GM04503 (cell line): ENCODE measurements at regions not wholly inside any gene's neighbourhood (a gene's known extent, or its start where the extent isn't known, plus 50 kb on each side); places are given as distances from the start of the nearest gene placed in this dataset.

Source experiments
- DNase-seq: peaks from one replicate; pipeline ENCODE4 v3.0.0-alpha.2; 2012; ENCODE audit warnings: low read depth

DNA sequence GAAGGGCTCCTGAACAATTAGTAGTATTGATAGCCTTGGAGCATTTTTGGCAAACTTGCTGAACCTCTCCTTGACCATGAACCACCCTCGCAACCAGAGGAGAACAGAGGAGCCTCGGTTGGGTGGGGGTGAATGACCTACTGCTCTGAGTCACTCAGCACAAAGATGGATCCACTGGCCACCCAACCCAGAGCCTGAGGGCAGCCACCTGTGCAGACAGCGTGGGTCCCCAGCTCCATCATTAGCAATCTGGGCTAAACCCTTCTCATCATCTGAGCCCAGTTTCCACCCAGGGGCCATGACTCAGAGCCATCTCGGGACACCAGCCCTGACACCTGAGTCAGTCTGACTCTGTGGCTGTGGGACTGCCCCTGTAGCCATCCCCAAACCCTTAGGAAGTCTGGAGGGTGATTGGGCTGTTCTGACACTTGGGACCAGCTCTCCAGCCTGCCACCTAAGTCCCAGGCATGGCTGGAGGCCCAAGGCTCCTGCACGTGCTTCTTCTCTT, 171.8 kb upstream of the GPR26 start:
- DNase-seq = no peak

DNA sequence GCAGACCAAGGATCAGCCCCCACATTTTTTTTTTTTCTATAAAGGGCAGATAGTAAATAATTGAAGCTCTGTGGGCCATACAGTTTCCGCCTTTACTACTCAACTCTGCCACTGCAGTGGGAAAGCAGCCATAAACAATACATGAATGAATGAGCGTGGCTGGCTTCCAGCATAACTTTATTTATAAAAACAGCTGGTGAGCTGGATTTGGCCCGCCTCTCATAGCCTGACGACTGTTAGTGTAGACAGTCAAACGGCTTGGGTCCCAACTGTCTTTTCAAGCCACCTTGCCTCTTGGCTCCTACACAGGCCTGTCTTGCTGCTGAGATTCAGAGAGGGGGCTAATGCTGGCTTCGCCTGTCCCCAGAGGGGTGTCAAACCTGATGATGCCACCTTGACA, 169.8 kb upstream of the GPR26 start:
- no peak for DNase-seq

DNA sequence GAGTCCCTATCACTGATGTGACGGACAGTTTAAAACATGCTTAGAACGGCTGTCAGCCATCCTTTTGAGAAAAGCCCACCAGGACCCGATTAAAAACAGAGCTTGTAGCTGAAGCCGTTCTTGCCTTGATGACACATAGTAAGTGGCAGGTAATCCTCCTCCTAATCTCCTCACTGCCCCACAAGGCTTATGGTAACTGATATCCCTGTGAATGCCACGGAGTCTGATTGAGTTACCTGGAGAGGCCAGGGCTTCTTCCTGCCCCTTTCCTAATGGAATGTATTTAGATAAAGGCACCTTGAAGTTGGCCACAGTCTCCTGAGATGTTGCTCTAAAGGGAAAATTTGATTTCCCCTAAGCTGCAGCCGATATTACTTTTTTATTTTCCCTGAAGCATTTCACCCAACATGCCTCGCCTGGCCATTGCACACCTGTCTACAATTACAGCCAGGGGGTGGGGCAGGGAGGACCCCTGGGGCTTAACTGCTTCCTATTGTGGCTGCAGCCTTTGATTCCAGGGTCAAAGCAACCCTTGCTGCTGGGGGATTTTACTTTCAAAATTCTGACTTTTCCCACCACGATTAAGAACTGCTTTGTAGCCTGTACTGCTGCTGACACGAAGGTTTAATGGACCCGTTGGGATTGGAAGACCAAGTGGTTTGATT, 169.0 kb upstream of the GPR26 start:
- no peak for DNase-seq

DNA sequence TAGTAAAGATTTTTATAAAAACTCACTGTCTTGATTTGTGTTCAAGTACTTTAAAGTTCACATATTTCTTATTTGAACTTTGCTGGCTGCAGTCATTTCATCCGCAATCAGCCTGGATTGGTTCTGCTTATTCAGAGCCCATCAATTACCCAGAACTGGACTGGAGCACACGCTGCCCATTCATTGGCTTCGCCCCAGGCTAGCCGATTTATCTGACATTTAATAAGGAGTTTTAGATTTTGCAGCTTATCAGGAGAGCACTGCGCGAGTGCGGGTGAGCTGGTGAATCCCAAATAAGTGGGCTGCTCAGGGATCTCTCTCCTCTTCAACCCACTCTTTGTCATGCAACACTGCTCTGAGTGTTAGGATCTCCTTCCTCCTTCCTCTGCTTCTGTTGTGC, 166.0 kb upstream of the GPR26 start:
- no peak for DNase-seq

DNA sequence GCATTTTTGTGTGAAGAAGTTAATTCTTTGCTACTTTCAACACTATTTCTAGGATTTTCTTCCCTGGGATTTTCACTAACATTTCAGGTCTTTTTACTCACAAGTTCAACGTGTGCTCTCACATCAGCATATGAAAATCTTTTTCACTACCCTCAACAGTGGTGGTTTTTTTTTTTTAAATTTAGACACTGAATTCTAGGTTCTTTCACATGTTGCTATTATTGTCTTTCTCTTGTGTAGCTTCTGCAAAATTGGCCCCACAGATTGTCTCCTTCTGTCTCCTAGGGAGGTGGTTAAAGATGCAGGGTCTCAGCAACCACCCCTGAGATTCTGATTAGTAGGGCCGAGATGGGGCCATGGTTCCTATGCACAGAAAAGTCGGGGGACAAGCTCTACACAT, 165.0 kb upstream of the GPR26 start:
- no peak for DNase-seq

DNA sequence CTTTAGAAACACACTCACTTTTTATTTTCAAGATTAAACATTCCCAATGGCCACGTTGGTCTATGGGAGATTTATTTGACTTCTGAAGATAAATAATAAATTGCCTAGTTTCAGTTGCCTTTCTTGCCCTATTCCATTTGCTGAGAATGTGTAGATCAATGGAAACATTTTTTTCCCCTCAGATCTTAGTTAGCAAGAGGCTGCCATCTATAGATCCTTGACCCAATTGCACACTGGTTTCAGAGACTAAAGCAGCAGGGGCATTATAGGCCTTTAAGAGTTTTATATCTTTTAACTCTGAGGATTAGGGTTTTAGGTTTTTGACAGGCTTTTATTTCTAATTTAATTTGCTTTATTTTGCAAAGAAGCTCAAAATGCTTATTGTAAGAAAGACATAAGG, 163.2 kb upstream of the GPR26 start:
- DNase-seq = no peak

DNA sequence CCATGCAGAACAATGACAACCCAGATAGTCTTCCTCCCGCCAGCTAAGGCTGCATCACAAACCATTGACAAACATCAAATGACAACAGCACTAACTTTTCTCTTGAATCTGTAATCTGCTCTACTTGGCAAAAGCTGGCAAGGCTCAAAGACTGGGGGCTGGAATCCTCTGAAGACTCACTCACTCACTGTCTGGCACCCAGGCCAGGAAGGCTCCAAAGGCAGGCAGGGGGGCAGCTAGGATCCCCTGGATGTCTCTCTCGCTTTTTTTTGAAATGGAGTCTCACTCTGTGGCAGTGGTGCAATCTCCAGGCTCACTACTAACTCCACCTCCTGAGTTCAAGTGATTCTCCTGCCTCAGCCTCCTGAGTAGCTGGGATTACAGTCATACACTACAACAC, 159.7 kb upstream of the GPR26 start:
- no peak for DNase-seq

DNA sequence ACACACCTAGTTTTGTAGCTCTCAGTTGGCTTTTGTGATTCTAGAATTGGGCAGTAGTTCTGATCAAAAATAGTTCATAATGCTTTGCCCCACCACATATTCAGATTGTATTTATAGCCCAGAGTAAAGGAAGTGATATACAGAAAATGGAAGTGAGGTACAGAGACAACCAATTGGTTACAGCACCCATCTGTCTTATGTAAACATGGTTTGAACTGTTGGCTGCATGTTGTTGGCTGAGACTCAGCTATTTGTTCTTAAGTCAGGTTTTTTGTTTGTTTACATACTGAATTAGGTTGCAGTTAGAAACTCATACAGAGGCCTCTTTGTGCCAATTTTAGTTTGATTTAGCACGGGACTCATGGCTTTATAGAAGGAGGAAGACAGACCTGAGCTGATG, 158.9 kb upstream of the GPR26 start:
- DNase-seq = no peak

DNA sequence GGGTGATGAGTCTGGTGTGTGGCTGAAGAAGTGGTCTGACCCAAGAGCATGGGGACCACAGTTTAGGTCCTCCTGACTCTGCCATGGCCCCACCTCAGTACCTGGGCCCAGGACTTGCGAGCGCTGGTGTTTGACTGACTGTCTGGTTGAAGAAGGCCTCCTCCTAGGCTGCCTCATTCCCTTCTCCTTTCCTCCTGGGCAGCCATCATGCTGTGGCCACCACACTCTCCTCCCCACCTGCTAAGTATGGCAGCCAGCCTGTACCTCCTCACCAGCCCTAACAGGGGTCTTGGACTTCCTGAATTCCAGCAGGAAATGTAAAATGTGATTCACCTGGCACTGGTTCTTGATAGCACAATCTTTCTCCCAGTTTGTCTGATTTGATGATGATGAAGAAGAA, 156.8 kb upstream of the GPR26 start:
- DNase-seq = no peak

DNA sequence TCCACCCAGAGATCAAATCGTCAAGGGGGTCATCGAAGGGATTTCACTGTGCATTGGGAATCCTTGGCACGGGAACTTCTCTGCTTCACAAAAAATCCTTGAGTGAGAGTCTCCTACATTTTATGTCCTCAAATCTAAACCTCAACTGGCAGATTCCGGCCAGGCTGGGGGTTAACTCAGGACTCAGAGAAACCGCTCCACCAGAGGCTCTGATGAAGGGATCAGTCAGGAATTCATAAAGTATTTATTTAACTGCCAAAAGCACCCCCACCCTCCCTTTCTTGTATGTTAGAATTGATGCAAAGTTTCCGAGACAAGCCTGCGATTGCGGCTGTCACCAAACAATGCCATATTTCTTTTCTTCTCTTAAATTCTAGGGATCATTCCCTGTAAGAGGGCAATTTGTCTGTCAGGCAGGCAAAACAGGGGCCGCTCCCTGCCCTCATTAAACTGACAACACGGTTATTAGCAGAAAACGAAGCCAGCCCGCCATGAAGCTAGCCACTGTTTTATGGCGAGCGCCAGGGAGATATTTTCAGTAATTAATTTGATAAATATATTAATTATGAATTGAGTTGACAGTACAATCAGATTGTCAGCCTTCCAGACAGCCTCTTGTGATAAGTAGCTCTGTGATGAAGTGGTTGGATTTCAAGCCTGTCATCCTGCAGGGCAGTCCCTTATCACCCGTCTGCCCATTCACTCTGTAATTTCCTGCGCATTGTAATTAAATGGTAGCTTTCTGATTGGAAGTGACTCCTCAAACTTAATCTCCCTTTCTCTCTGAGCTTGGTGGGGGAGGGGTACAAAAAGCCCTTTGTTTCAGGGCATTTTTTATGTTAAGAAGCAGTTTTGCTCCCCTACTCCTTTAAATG, 153.0 kb upstream of the GPR26 start:
- no peak for DNase-seq

DNA sequence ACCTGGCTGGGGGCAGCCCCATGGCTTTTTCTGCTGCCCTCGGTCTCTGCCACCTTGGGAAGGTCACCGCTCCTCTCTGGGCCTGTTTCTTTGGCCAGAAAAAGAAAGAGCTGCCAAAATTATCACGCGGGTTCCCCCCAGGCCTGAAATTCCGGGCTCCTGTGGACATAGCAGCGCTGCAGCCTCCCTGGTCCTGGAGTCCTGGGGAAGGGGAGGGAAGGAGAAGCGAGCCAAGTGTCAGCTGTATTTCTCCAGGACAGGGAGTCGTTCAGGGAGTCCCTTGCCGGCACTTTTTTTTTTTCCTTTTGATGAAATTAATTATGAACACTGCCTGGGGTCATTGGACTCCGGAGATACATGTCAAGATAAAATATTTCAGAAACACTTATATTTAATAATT, 152.3 kb upstream of the GPR26 start:
- DNase-seq = no peak

DNA sequence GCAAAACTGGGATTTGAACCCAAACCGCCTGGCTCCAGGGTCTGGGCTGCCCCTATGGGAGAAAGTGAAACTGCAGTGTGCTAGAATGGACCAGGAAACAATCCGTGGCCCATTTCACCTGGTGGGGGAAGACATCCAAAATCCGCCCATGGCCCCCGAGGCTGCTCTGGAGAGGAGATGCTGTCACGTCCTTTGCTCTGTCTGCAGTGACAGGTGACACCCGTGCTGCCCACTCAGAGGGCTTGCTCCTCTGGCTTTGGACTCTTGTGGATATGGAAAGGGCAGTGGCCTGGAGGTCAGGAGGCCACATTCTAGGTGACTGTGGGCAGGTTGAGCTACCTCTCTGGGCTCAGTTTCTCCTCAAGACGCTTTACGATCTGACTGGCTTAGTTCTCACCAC, 151.2 kb upstream of the GPR26 start:
- DNase-seq = no peak

DNA sequence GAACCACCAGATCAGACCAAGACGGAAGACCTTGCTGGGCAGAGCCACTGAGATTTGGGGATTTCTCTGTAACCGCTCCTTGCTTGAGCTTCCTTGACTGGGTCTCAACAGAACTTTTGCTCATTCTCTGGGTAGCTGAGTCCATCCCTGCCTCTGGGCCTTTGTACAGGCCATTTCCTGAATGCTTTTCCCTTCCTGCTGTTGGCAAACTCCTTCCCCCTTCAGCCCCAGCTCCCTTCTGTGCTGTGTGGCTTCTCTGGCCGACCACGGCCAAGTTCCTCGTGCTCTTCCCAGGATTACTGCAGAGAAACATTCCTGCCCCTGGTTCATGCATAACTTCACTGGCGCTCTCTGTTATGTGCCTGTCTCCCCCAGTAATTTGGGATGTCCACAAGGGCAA, 150.5 kb upstream of the GPR26 start:
- no peak for DNase-seq

DNA sequence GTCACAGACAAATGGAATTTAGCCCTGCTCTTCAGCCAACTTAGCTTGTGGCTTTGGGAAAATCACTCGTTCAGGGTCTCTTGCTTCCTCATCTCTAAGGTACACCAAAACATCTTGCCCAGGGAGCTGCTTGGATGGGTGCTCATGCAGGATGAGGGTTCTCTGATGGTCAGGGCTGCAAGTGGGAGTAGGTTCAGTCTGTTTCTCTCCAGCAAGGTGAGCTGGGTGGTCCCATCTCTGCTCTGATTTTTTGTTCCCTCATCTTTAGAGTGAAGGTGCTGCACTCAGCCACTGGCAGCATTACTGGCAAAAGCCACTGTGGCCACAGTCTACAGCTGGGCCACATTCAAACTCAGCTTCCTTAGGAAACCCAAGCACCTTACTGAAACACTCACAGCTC, 149.9 kb upstream of the GPR26 start:
- DNase-seq = no peak

DNA sequence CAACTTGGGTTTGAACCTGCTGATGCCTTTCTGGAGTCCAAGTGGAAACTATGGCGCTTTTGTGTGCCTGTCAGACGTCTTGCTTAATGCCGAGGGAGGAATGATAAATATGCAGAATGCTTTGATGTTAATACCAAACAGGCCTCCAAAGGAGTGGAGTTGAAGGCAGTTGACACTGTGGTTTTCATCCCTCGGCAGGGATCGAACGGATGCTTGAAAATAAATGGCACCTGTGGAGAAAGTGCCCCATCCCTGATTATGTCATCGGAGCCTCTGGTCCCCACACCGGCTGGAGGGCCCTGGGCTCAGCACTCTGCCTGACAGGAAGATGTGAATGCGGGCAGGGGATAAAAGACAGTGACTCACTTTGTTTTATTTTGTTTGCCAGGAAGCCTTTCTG, 148.7 kb upstream of the GPR26 start:
- DNase-seq = no peak

DNA sequence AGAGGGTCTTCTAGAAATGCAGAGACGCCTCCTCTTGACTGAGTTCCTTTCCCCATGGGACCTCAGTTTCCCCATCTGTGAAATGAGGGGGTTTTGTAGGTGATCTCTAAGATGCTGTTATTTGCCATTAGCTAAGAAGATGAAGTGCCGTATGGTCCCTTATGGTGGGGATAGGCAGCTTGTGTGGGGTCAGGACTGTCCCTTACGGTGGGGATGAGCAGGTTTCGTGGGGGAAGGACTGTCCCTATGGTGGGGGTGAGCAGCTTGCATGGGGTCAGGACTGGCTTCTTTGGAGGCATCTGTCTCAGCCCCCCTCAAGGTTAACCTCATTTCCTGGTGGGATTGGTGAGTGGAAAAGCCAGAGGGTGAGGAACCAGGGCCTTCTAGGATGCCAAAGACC, 148.3 kb upstream of the GPR26 start:
- no peak for DNase-seq

DNA sequence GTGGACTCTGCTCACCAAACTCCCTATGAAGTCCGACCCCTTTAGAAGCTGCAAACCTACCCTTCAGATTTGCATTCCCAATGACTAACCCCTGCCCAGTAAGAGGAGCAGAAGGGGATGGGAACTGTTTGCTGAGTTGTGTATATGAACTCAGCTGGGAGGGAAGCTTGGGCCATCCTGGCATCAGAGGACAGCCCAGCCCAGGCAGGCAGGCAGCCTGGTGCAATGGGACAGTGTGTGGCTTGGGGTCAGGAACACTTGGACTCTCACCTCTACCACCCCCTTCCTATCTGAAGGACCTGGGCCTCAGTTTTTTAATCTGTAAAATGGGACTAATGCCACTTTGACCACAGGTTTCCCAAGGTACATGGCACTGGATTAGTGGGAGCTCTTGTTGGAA, 147.4 kb upstream of the GPR26 start:
- DNase-seq = no peak

DNA sequence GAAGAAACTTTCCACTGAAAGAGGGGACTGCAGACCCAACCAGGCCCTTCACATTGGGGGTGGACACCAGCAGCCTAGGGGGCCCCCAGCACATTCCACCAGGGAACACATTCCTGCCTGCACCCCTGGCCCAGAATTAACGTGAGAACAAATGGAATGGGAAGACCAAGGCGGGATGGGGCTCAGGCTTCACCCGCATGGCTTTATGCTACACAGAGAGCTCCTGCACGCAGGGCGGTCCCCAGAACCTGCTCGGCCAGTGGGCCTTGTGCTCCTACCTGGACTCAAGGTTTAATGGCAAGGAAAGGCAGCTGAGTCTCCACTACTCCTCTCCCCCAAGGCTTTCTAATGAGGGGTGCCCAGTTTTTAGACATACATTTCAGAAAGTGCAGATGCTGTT, 146.3 kb upstream of the GPR26 start:
- DNase-seq = no peak

DNA sequence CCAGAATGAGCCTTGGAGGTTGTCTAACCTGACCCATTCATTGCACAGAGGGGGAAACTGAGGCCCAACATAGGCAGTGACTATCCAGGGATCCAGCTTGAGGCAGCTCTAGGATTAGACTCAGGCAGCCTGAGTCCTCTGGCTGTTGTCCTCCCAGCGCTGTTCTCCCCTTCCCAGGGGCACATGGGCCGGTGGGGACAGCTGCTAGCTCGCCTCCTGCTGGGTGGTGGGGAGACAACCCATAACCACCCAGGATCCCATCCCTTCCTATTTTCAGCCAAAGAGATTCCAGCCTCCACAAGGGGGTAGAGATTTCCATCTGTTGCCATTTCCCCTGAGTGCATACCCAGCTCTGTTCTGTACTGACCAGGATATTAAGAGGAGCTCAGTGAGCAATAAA, 145.1 kb upstream of the GPR26 start:
- DNase-seq = no peak

DNA sequence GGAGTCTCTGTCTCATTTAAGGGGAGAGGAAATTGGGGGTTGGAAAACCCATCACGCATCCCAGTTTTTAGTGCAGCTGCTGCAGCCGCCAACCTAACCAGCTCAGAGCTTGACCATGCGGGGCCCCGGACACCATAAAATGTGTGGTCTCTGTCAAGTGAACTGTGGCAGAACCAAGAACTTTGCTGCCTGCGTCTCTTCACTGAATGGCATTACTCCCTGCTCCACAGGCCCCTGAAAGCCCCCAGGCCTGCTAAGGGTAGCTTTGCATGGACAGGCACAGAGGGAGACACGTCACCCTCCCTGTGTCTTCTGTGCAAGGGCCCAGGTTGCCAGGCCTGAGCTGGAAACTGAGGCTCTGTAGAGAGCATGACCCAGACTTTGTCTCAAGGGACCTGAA, 144.6 kb upstream of the GPR26 start:
- DNase-seq = no peak

DNA sequence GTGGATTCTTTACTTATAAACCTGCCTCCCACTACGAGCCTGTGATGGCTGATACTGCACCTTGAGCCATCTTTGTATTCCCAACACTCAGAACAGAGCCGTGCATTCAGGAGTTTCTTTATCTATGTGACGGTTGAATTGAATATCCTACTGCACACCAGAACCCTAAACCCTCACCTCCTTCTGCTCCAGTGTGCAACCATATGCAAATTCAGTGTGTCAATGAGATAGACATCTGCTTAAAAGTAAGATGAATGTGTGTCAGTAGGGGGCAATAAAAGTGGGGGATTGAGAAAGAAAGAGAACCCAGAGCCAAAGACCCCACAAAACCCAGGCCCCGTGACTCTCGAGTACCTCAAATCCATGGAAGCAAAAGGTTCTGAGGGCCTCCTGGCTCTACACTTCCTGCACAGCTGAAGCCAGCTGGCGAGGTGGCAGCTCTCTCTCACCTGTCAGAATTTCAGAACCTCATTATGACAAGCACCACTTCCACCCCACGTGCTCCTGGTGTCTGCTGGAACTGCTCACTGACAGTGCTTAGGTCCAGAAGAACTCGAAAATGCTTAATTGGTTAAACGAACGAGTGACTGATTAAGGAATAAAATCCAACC, 143.3 kb upstream of the GPR26 start:
- DNase-seq = no peak

DNA sequence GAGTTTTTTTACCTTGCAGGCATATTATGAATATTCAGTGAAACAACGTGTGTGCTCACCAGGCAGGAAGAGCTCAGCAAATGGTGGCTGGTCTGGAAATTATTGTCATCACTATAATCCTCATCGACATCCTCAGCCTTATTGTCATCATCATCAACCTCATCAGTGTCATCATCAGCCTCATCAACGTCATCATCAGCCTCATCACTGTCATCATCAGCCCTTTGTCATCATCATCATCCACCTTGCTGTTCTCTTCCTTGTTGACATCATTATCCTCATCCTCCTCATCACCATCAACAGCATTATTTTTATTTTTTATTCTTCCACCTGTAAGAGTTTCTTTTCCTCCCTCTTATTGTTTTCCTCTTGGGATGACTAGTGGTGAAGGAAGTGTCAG, 142.3 kb upstream of the GPR26 start:
- DNase-seq = no peak

DNA sequence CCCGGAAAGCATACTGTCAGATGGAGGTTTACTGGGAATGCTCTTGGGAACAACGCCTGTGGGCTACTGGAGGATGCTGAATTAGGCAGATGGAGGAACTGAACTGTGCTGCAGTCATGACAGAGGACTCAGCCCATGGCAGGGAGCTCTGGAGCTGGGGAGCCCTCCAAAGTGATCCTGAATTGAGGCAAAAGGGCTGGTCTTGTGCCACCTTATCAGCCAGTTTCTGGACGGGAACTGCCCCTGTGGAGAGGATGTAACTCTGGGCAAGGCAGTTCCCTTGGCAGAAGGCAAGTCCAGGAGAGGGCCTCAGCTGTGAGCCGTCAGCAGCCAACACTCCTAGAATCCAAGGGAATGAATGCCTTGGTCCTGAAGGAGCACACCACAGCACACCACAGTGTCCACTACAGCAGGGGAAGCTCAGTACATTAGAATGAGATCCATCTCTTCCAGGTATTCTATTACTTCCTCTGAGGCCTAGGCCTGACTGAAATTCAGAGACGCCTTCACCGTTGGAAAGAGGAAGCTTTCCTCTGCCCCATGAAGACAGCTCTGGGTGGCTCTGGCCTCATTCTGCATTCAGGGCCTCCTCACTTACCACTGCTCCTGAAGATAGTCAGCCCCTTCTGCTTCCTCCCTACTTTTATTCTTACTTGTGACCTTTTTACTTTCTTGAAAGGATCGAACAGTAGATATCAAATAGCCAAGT, 139.6 kb upstream of the GPR26 start:
- DNase-seq = no peak
